HG02763 (cell line): ENCODE measurements at regions not wholly inside any gene's neighbourhood (a gene's known extent, or its start where the extent isn't known, plus 50 kb on each side); places are given as distances from the start of the nearest gene placed in this dataset.
"Not testable (repeated sequence)": the region's sequence is repeated elsewhere in the genome, so short reads cannot be mapped to it uniquely, and the experiment has no call there.

ENCODE experiments used
- ATAC-seq: cut with Tn5 transposase; IDR thresholded peaks from one replicate; pipeline ENCODE4 v1.9.1; 2021; ENCODE audit warnings: mild to moderate bottlenecking, moderate library complexity; ENCODE audit not compliant: unreplicated experiment

- no peak for ATAC-seq
Measured at GRCh38 chr15:35211240-35211902, 126.3 kb upstream of the NANOGP8 start.

- ATAC-seq, result no peak
Measured at GRCh38 chr15:35210370-35210769, 125.3 kb upstream of the NANOGP8 start.

DNA sequence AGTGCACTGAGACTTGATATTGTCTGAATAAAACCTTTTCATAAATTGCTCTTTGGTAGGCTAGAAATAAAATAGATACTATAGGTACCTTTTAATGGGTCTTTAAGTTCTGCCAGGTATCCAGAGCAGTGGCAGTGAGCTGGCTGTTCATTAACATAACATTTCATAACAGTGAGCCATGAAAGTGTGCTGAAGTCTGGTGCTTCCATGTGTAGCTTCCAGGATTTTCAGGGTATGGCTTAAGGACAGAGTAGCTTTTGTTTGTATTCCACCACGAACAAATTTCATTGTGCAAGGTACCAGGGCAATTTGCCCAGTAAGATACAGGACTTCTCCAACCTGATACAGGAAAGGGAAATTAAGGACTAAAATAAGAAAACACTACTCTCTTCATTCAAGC is 124.7 kb upstream of the NANOGP8 start:
- ATAC-seq, result no peak

DNA sequence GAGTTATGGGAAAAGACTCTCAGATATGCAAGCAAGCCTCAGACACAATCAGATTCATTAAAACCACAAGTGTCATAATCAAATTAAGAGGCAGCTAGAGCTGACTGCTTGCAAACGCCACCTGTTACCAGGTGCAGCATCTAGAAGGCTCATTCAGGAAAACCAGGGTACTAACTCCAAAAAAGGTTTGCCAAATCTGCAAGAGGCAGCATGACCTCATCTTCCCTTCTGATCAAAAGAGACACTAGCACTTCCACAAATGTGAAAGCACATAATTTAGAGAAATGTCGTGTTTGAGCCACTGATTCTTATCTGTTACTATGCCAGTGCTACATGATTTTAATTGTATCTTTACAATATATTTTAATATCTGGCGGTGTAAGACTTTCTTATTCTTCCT is 123.3 kb upstream of the NANOGP8 start:
- ATAC-seq, result no peak

DNA sequence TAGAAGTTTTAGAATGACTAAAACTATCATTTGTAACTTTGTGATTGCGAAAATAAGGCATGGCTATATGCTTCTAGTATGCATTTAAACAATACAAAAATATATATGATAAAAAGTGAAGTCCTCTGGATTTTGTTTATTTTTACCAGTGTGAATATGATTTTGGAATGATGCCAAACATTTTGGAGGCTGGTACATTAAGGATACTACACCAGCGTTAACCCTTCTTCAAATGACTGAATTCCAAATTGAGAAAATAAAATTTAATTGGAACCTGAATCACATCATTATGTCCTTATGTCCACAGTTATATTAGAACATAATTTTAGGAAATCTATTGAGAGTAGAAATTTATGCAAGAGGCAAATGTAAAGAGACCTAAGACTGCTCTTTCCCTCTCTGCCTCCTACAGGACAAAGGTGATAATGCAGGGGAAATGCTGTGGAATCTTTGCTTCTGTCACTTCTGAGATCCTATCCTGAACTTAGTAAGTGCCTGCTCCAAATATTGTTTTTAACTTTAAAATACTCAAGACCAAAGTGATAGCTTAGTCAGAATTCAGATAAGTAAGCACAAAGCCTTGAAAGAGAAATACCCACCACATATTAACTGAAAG is 121.1 kb upstream of the NANOGP8 start:
- ATAC-seq, result no peak

DNA sequence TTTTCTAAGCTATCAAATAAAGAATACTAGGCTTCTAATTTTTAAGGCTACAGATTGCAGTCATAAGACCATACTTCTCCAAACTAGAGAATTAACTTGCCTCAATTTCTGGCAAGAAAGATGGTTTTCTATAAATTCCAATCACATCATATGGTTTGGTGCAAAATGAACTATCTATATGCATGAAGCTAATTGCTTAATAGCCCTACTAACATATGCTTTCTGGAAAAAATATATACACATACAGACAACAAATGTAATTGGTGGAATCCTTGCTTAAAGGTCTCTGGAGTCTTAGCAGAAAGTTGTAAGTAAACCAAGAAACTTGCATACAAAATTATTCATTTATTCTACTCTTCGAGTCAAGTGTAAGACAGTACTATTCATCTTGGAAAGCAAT is 113.1 kb upstream of the NANOGP8 start:
- no peak for ATAC-seq

DNA sequence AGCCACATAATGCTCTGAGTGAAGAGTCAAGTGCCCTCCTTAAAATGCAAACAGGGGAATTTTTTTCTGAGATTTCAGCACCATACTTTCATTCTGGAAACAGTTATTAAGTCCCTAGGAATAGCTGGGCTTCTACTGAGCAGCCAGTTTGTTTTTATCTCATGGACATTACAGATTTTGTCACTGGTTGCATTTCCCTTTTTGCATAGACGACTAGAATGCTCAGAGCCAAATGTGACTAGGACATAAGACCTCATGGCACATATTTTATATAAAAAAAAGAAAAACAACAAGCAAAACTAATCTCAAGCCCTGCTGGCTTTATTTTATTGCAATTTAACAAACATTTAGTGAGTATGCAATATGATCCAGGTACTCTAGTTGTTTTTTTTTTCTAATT is 112.7 kb upstream of the NANOGP8 start:
- no peak for ATAC-seq

DNA sequence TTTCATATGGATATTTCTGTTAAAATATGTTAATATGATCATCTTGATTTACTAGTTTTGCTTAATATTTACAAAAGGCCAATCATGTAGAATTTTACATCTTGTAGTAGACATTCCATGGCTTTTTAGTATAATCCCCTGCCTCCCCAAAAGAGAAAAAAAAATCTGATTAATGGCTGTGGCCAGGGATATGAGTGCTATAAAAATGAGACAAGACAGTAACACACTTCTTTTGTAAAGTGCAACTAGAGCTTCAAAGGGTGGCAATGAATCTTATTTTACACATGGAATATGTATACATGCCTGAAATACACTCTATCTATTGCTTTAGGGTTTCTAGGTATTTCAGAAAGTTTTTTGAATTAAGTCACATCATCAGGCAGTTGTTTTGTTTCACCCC is 112.2 kb upstream of the NANOGP8 start:
- ATAC-seq, result no peak

GRCh38 chr15:35196273-35196672 is 111.2 kb upstream of the NANOGP8 start:
- no peak for ATAC-seq

DNA sequence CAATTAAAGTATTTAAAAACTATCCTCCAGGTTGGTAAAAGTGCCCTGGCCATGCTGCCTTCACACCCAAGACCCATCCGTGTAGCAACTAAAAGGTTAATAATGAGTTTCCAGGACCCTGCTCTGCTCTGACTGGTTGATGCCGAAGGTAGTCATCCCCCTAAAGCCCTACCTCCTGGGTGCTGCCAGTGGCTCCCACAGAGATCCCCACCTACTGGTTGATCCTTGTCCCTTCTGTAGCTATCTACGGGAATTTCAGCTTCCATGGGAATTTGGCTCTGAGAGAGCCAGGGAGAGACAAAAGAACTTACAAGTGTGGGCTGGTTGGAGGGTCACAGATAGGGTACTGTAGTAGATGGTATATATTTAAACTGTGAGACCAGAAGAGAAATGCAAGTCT is 110.6 kb upstream of the NANOGP8 start:
- no peak for ATAC-seq

DNA sequence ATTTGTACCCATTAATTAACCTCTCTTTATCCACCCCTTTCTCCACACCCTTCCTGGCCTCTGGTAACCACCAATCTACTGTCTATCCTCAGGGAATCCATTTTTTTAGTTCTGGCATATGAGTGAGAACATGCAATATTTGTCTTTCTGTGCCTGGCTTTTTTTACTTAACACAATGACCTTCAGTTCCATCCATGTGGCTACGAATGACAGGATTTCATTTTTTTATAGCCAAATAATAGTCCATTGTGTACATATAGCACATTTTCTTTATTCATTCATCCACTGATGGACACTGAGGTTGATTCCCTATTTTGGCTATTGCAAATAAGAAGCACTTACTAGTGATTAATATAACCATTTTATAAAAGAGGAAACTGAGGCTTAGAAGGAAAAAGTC is 109.9 kb upstream of the NANOGP8 start:
- no peak for ATAC-seq

DNA sequence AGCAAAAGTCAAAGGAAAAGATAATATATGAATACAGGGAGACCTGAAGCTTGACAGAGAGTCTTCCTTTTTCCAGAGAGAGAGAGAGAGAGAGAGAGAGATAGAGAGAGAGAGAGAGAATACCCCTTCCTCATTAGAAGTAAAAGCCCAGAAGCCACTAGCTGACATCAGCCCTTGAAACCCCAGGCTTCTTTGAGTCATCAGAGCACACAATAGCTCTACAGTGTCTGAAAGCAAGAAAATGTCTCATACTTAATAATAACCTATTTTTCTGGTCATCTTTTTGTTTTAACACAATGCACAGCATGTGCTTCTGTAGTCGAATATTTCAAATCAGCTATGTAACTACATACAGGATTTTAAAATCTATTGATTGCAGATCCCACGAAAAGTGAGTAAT is 109.2 kb upstream of the NANOGP8 start:
- ATAC-seq, result no peak

- no peak for ATAC-seq
Measured at GRCh38 chr15:35191783-35192182, 106.7 kb upstream of the NANOGP8 start.

- ATAC-seq, result no peak
Measured at GRCh38 chr15:35186346-35186745, 101.3 kb upstream of the NANOGP8 start.

- ATAC-seq, result no peak
Measured at GRCh38 chr15:35184646-35185045, 99.6 kb upstream of the NANOGP8 start.

GRCh38 chr15:35182841-35183479 is 97.9 kb upstream of the NANOGP8 start:
- peak; percentile 80 for ATAC-seq

- peak; percentile 62 for ATAC-seq
Measured at GRCh38 chr15:35181538-35181937, 96.4 kb upstream of the NANOGP8 start.

DNA sequence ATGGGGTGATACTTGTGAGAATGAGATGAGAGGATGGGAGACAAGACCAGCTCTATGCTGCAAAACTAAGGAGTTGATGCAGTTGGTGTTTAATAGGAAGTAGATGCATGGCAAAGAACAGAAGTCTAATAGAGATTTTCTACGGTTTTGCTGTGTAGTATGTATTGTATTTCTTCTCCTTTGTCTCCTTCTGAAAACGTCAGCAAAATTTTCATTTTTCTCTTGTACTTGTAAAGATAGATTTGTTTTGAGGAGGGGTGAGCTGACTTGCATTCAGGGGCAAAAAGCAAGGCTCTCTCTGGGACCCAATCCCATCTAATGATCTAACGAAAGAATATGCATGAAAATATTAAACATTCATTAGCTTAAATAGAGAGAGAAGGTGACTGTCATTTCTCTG is 94.6 kb upstream of the NANOGP8 start:
- no peak for ATAC-seq

- ATAC-seq, result not testable (repeated sequence)
Measured at GRCh38 chr15:35178186-35178585, 93.1 kb upstream of the NANOGP8 start.

DNA sequence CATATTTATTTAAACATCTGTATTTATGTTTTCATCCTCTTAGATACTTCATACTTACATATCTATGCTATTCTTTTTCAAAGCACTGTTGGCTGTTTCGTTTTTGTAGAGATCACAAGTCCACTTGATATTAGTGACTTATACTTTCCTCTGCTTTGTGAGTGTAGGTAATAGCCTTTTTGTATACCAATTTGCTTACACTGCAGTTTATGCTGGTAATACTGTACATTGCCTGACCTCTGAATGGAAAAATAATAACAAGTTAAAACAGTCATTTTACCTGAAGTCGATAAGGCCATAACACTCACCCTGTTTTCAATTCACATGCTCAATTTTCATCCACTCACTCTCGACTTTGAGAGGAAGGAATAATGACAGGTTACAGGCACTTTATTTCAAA is 89.9 kb upstream of the NANOGP8 start:
- no peak for ATAC-seq

- ATAC-seq, result no peak
Measured at GRCh38 chr15:35173444-35174118, 88.5 kb upstream of the NANOGP8 start.

GRCh38 chr15:35170207-35170606 is 85.1 kb upstream of the NANOGP8 start:
- no peak for ATAC-seq
